ENCODE measurements at regions not wholly inside any gene's neighbourhood (a gene's known extent, or its start where the extent isn't known, plus 50 kb on each side); places are given as distances from the start of the nearest gene placed in this dataset.
"Not testable (repeated sequence)": the region's sequence is repeated elsewhere in the genome, so short reads cannot be mapped to it uniquely, and the experiment has no call there.

- DNase-seq = not testable (repeated sequence)
Observed at GRCh38 chr9:42325561-42325960, 142.1 kb downstream of the SPATA31A6 start.

- DNase-seq = not testable (repeated sequence)
Observed at GRCh38 chr9:42326482-42326881, 143.0 kb downstream of the SPATA31A6 start.

- not testable (repeated sequence) for DNase-seq
Observed at GRCh38 chr9:42335342-42335741, 151.9 kb downstream of the SPATA31A6 start.

GRCh38 chr9:42335984-42336657 lies 152.7 kb downstream of the SPATA31A6 start:
- DNase-seq = not testable (repeated sequence)

GRCh38 chr9:42338275-42338674 lies 154.8 kb downstream of the SPATA31A6 start:
- not testable (repeated sequence) for DNase-seq

GRCh38 chr9:42339671-42340434 lies 156.4 kb downstream of the SPATA31A6 start:
- DNase-seq = not testable (repeated sequence)

- not testable (repeated sequence) for DNase-seq
Observed at GRCh38 chr9:42340435-42340723, 156.9 kb downstream of the SPATA31A6 start.

GRCh38 chr9:42341860-42342259 lies 158.4 kb downstream of the SPATA31A6 start:
- not testable (repeated sequence) for DNase-seq

- DNase-seq = not testable (repeated sequence)
Observed at GRCh38 chr9:42342297-42342696, 158.8 kb downstream of the SPATA31A6 start.

GRCh38 chr9:42344508-42344907 lies 161.0 kb downstream of the SPATA31A6 start:
- not testable (repeated sequence) for DNase-seq

GRCh38 chr9:42346916-42347315 lies 163.5 kb downstream of the SPATA31A6 start:
- DNase-seq = not testable (repeated sequence)

GRCh38 chr9:42349181-42349580 lies 165.7 kb downstream of the SPATA31A6 start:
- not testable (repeated sequence) for DNase-seq

- not testable (repeated sequence) for DNase-seq
Observed at GRCh38 chr9:42350412-42350811, 167.0 kb downstream of the SPATA31A6 start.

- DNase-seq = not testable (repeated sequence)
Observed at GRCh38 chr9:42357604-42358373, 174.3 kb downstream of the SPATA31A6 start.

GRCh38 chr9:42358626-42359247 lies 175.3 kb downstream of the SPATA31A6 start:
- not testable (repeated sequence) for DNase-seq

GRCh38 chr9:42364410-42365243 lies 181.2 kb downstream of the SPATA31A6 start:
- DNase-seq = not testable (repeated sequence)

GRCh38 chr9:42365244-42365945 lies 181.9 kb downstream of the SPATA31A6 start:
- not testable (repeated sequence) for DNase-seq

- not testable (repeated sequence) for DNase-seq
Observed at GRCh38 chr9:42368279-42368881, 184.9 kb downstream of the SPATA31A6 start.

- not testable (repeated sequence) for DNase-seq
Observed at GRCh38 chr9:42370172-42370571, 186.7 kb downstream of the SPATA31A6 start.

GRCh38 chr9:42371417-42371816 lies 188.0 kb downstream of the SPATA31A6 start:
- not testable (repeated sequence) for DNase-seq

Data from C1 segment of cervical spinal cord (tissue), 14 donors.